Stimulated activated CD4-positive, alpha-beta T cell treated with anti-CD3 and anti-CD28 coated beads, Interleukin-2, amount 100 ng/mL, for 48 hours (primary cell): ENCODE measurements at regions not wholly inside any gene's neighbourhood (a gene's known extent, or its start where the extent isn't known, plus 50 kb on each side); places are given as distances from the start of the nearest gene placed in this dataset.
"Not testable (repeated sequence)": the region's sequence is repeated elsewhere in the genome, so short reads cannot be mapped to it uniquely, and the experiment has no call there.

Experiments used
- DNase-seq, 2 donors: peaks; one replicate each; pipeline ENCODE4 v3.0.0-alpha.2; 2020

DNA sequence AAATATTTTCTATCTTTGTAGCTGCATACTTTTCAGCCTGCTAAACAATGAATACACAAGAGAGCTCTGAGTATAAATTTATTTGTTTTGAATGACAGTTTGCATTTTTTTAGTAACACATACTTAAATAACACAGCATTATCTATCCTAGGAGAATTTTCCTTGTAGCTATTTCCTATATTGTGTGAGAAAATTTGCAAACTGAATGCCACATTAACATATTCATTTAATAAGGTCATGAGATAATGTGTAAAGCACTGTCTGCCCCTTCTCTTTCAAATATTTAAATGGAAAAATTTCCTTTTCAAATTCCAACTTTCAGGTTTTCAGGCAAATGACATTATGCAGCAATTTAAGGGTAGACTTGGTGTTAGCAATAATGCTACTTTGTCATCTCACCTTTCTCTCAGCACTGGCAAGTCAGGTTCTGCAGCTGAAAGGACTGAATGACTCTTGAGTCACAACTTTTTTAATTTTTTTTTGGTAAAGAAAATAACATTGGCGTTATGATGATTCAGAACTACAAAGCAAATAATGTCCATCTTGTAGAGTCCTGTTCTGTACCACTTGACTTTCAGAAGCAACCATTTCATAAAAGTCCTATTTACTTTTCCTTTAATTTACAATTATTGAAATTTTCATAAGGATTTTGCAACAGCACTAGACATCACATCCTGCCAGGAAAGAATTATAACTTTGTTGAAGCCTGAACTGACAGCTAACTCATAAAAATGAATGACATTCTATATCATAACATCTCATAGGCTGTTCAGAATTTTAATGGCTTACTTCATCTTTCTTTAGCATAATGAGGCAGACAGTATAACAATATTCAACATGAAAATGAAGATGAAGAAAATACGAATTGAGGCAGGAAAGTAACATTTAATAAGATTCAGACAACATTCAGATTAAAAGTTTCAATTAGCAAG is 681.6 kb upstream of the SEMA6D start:
- DNase-seq = no peak

DNA sequence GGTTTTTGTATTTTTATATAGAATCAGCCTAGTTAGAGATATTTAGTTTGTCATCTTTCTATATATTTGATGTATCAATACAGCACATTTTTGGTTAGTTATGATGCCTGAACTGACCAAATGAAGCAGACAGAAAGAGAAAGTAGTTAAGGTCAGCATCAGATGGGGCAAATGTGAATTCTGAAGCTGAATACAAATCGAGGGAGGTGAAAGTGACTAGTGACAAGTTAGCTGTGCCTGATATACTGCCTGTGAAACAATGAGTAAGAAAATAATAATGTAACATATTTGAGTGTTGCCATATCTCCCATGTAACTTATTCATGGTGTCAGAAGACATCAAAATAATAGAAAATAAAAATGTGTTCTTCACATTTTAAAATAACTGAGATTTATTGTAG is 680.3 kb upstream of the SEMA6D start:
- DNase-seq = no peak

DNA sequence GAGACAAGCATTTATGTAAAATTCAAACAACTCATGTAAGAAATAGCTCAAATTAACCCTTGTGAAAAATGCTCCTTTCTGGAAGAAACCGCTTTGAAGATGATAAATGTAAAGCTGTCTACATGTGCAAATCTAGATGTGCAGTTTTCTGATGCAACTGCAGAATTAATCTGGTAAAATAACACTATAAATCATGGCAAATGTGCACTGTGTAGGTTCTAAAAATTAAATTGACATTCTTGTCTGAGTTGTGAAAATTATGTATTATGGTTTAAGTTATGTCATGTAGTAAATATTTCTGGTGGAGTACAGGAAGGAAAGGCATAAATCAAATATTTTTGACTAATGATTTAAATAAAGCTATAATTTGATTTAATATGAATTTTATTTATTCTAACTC is 678.1 kb upstream of the SEMA6D start:
- no peak for DNase-seq

DNA sequence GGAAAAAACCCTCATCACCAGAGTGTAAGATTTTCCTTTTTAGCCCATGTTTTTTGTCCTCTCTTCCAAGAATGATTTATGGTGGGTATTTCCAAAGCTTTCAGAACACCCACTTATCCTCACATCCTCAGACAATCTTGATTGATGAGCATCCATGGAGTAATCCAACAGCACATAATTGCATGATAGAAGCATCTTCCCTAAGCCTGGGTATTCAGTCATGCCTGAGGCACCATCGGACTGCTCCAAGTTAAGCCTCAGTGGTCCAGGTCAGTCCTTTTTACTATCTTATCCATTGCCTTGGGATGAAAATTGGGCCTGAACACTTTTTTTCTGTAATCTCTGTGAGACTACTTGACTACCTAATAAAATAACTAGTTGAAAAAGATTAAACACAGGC is 676.0 kb upstream of the SEMA6D start:
- no peak for DNase-seq

DNA sequence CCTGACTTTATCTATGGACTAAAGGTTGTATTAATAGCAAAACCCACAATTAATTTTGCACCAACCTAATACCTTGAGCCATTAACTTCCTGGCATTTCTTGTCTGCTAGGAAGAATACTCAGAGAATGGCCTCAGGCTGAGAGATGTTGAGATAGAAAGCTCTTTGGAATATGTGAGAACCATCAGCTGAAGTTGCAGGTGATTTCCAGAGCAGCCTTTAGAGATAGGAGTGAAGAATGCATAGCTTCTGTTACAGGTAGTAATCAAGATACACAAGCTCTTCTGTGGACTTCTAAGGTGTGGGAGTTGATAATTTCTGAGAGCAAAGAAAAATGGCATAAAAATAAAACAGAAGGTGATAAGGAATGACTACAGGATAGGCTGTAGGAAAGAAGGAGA is 669.3 kb upstream of the SEMA6D start:
- DNase-seq = not testable (repeated sequence)

DNA sequence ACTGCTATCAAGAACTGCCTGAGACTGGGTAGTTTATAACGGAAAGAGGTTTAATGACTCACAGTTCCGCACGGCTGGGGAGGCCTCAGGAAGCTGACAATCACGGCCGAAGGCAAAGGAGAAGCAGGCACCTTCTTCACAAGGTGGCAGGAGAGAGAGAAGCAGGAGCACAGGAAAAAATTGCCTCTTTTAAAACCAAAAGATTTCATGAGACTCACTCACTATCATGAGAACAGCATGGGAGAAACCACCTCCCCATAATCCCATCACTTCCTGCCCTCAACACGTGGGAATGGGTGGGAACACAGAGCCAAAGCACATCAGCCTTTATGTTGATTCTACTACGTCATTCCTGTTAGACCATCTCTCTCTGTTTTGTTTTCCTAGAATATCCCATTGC is 650.9 kb upstream of the SEMA6D start:
- DNase-seq = no peak

DNA sequence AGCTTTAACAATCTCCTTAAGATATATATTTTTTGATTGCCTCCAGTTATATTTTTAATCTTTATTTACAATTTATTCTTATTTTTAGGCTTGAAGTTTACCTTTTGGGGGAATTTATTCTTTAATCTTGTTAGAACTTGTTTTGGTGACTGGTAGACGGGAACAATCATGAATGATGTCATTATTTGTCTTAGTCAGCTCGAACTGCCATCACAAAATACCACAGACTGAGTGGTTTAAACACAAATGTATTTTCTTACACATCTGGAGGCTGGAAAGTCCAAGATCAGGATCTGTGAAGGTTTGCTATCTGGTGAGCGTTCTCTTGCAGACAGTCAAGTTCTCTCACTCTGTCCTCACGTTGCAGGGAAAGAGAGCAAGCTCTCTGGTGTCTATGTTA is 639.5 kb upstream of the SEMA6D start:
- not testable (repeated sequence) for DNase-seq

DNA sequence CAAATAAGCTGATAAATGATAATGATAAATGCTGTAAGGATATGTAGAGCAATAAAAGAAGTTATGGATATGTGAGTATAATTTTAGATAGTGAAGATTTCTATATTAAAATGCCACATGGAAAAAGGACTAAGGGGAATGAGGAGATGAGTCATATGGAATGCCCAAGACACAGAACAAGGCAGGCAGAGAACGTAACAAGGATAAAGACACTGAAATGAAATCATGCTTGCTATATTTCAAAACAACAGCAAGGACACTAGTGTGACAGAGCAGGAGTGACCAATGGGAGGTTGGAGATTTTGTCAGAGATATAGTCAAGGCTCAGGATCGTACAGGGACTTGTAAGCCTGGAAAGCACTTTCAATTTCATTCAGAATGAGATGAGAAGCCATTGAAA is 621.5 kb upstream of the SEMA6D start:
- DNase-seq = no peak

DNA sequence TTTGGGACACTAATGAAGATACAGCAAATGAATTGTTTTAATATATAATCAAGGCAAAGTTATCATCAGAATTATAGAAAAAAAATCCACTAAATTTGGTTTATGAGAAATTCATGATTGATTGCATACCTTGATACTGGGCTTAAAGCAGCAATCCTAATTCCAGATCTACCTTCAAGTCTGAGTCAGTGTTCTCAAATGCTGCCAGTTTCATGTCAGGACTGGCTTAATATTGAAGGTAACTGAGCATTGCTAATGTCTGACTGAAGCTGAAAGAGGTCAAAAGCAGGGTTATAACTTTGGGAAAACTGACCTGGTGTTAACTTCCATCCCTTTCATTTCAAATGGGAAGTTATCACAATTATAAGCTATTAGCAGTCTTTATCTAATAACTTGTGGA is 618.8 kb upstream of the SEMA6D start:
- not testable (repeated sequence) for DNase-seq

DNA sequence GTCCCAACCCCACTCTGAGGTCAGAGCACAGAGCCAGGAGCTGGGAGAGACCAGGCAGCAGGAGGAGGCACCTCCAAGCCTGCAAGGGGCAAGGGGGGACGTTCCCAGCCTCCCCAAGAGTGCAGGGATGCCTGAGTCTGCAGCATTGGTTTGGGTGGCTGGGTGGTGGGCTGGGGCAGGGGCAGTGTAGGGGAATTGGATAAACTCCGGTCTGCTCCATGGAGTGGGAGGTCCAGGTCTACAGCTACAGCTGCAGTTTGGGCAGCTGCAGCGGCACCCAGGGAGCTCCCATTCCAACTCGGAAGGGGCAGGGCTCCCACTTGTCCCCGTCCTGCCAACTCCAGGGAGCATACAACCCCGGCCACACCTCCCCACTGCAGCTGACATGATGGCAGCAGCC is 617.5 kb upstream of the SEMA6D start:
- not testable (repeated sequence) for DNase-seq

DNA sequence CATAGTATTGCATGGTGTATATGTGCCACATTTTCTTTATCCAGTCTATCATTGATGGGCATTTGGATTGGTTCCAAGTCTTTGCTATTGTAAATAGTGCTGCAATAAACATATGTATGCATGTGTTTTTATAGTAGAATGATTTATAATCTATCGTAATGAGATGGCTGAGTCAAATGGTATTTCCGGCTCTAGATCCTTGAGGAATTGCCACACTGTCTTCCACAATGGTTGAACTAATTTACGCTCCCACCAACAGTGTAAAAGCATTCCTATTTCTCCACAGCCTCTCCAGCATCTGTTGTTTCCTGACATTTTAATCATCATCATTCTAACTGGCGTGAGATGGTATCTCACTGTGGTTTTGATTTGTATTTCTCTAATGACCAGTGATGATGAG is 608.5 kb upstream of the SEMA6D start:
- DNase-seq = not testable (repeated sequence)

DNA sequence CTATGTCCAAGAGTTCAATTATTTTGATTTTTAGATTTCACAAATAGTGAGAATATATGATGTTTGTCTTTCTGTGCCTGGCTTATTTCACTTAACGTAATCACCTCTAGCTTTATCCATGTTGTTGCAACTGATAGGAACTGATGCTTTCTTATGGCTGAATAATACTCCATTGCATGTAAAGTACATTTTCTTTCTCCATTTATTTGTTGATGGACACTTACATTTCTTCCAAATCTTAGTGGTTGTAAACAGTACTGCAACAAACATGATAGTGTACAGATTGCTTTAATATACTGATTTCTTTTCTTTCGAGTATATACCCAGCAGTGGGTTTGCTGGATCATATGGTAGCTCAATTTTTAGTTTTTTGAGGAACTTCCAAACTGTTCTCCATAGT is 600.6 kb upstream of the SEMA6D start:
- DNase-seq = no peak

DNA sequence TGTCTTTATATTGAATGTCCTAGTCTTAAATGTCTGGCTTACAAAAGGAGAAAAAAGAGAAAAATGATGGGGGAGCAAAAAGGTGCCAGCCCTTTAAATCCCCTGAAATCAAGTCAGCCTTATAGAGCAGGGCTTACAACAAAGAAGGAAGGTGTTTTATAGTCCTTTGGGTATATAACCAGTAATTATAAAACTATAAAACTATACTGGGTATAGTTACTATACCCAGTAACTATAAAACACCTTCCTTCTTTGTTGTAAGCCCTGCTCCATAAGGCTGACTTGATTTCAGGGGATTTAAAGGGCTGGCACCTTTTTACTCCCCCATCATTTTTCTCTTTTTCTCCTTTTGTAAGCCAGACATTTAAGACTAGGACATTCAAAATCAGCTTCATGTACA is 598.0 kb upstream of the SEMA6D start:
- DNase-seq = no peak

DNA sequence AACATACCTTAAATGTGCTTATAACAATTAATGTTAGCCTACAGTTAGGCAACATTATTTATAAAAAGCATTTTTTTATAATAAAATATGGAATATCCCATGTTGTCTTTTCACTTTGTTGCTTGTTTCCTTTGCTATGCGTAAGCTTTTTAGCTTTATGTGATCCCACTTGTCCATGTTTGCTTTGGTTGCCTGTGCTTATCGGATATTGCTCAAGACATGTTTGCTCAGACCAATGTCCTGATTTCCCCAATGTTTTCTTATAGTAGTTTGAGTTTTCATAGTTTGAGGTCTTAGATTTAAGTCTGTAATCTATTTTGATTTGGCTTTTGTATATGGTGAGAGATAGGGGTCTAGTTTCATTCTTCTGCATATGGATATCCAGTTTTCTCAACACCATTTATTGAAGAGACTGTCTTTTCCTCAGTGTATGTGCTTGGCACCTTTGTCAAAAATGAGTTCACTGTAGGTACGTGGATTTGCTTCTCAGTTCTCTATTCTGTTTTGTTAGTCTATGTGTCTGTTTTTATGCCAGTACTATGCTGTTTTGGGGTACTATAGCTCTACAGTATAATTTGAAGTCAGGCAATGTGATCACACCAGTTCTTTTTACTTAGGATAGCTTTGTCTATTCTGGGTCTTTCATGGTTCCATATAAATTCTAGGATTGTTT is 592.7 kb upstream of the SEMA6D start:
- no peak for DNase-seq

DNA sequence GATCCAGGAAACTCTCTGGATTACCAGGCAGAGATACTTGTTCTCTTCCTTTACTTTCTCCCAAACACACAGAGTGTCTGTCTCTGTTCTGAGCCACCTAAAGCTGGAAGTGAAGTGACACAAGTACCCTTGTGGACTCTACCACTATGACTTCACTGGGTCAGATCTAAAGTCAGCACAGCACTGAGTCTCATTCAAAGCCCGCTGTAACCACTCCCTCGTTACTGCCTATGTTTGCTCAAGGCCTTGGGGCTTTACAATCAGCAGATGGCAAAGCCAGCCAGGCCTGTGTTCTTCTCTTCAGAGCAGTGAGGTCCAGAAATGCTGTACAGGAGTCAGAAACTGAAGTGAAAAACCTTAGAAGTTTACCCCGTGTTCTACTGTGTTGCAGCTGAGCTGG is 588.3 kb upstream of the SEMA6D start:
- no peak for DNase-seq

DNA sequence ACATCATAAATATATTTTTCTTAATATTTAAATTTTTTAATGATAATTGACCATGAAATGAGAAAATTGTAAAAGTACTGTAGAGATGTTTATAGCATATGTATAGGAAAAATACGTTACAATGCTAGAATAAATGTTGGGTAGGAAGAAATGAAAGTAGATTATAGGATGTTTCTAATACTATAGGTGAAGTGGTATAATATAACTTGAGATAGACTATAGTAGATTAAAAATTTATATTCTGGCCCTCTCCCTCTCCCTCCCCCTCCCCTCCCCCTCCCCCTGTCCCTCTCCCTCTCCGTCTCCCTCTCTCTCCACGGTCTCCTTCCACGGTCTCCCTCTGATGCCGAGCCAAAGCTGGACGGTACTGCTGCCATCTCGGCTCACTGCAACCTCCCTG is 585.9 kb upstream of the SEMA6D start:
- DNase-seq = not testable (repeated sequence)

DNA sequence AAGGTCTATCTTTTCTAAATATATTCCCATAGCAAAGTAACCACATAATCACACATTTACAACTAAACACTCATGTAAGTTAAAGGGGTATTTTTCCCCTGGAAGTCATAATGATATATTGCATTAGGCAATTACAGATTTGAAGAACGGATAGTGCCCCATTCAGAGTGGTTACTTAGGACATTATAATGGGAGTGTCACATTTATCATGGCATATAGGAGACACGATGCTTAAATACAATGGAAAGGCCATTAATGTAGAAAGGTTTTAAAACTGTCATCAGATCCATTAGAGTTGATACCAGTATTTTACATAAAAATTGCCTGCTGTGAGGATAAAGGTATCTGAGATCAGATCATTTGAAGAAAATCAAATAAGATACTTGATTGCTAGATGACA is 582.0 kb upstream of the SEMA6D start:
- no peak for DNase-seq

DNA sequence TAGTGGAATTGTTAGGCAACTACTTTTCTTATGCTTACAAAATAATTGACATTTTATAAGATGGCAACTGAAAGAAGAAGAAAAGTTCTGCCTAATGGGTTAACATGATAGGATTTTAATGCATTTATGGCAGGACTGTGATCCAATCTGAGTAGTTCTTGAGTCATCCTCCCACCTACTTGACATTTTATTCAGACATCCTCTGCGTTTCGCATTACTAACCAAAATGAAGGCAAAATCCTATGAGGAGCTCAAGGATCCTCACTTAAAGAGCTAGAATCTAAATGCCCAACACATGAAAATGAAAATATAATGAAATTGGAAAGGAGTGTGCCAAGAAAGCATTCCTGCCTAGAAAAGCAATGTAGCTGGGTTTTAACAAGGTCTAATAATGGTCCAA is 581.1 kb upstream of the SEMA6D start:
- no peak for DNase-seq

DNA sequence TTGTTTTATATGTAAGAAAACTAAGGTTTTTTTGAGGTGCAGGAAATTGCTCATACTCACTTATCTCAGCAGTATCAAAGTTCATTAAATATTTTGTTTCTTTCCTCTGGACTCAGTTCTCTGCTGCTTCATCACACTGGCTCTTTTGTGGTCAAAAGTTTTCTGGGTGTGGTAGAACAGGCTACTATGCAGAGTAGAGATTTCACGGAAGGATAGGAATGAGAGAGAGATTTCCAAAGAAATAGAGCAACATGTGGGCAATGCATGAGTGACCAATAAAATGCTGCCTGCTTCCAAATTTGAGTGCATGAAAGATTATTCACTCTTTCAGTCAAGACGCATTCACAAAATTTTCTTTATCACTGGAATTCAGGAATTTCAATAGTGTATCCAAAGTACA is 577.3 kb upstream of the SEMA6D start:
- DNase-seq = no peak

DNA sequence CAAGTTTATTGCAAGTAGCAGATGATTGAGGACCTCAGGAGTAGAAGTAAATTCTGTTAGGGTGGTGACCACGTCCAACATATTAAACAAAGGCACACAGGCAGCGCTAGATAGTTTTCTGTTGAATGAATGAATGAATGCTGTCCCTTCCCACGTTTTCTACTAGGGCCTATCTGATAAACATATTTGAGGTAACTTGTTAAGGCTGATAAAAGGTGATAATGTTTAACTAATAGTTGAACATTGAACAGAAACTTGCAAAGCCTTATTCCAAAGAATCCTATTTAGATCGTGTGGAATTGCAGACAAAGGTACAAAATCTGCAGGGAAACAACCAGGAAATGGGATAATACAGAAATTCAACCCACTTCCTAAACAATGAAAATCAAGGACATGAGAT is 559.5 kb upstream of the SEMA6D start:
- no peak for DNase-seq

DNA sequence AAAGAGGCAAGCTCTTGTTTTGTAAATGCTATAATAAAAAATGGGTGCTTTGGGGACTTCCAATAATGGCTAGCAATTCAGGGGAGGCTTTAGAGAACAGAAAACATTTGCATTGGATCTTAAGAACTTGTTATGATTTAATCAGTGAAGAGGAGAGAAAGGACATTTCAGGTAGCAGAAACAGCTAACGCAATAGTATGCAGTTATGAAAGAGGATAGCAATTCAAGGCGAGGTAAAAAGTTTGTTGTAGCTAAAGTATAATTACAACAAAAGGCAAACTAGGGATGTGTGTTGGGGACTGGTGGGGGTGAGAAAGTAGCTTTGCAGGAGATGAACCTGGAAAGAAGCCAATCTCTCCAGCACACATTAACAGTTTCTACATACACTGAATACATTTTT is 558.7 kb upstream of the SEMA6D start:
- no peak for DNase-seq

DNA sequence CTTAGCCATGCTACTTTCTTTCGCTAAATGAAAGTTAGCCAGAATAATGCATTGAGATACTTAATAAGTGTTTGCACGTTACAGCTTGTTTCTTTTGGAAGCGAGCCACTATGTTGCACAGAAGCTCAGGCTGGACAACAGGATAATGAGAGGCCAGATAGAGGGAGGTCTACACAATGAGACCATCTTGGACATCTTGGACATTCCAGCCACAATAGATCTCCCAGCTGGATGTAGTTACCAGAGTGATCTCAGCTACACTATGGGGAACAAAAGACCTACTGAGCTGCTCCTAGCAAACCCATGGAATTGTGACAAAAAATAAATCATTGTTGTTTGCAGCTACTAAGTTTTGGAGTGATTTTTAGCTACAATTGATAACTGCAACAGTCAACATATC is 540.1 kb upstream of the SEMA6D start:
- DNase-seq = no peak

DNA sequence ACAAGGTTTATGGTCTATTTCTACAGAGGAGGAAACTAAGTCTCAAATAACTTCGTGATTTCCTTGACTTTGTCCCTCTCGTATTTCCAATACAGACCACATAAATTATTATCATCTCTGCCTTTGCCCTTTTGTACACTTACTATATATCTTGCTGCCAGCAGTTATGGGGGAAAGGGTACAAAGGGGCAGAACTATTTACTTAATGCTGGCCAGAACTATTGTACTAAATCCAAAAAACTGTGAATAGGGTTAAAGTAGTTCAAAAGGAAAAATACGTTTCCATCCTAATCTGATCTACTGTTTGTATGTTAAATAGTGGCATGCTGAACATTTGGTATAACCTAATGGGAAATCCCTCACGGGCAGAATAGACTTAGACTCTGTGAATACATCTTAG is 537.3 kb upstream of the SEMA6D start:
- DNase-seq = no peak

DNA sequence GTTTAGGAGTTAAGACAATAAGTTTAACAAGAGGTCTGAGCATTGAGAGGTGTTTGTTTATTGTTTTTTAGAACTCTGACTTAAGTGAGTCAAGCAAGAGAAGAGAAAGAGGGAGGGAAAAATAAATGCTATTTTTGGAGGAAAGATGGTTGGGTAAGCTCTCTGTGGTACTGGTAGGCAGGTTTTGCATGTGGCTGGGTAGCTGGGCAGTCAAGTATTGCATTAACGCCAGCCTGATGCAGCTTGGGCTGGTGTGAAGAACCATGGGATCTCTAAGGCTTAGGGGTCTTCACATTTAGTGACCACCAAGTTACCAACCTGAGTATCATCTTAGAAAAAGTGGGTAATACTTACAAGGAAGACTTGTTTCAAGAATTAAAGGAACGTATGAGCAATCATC is 534.5 kb upstream of the SEMA6D start:
- DNase-seq = no peak
